WERI-Rb-1 (cell line): ENCODE measurements at regions not wholly inside any gene's neighbourhood (a gene's known extent, or its start where the extent isn't known, plus 50 kb on each side); places are given as distances from the start of the nearest gene placed in this dataset.

Experiments
- DNase-seq: peaks from one replicate; pipeline ENCODE4 v3.0.0-alpha.2; 2020
- H3K27ac ChIP-seq: fragments of 250-450 bp; sonication (Bioruptor Pico); 2 replicates; pipeline ENCODE4 v1.5.1; 2020; ENCODE audit warnings: mild to moderate bottlenecking, moderate library complexity
- H3K27me3 ChIP-seq: fragments of 250-450 bp; sonication (Bioruptor Pico); 2 replicates; pipeline ENCODE4 v1.5.1; 2021; ENCODE audit warnings: mild to moderate bottlenecking, low read depth, moderate library complexity; ENCODE audit not compliant: insufficient read depth, severe bottlenecking
- H3K36me3 ChIP-seq: fragments of 250-450 bp; sonication (Bioruptor Pico); 2 replicates; pipeline ENCODE4 v1.5.1; 2020; ENCODE audit warnings: mild to moderate bottlenecking, moderate library complexity
- H3K4me3 ChIP-seq: 2 replicates; pipeline ENCODE4 v1.5.1; 2011; ENCODE audit warnings: low read depth, mild to moderate bottlenecking, control low read depth, low read length
- H3K9me3 ChIP-seq: fragments of 250-450 bp; sonication (Bioruptor Pico); 2 replicates; pipeline ENCODE4 v1.5.1; 2021; ENCODE audit warnings: mild to moderate bottlenecking, moderate library complexity; ENCODE audit not compliant: severe bottlenecking
- CTCF ChIP-seq: IDR thresholded peaks from 2 replicates; pipeline ENCODE4 v1.5.1; 2011; ENCODE audit warnings: low read depth, mild to moderate bottlenecking, control low read depth, inconsistent platforms, low read length

- DNase-seq: no peak
These were observed 169.6 kb upstream of the GLRA2 start for GRCh38 chrX:14359727-14360126.

GRCh38 chrX:14359316-14359715 is 170.0 kb upstream of the GLRA2 start:
- no peak for TF ChIP-seq CTCF
- H3K27ac ChIP-seq: no peak overlapping the region

More at GRCh38 chrX:14359727-14360126, 169.6 kb upstream of the GLRA2 start:
- no peak for TF ChIP-seq CTCF
- Histone ChIP-seq H3K36me3 (no peaks in the 10 kb centered on the region), H3K27me3 (peaks cover 38% of the 10 kb centered on the region), H3K4me3 (no peak overlapping the region), H3K27ac (no peak overlapping the region), H3K9me3 (no peaks in the 10 kb centered on the region)

GRCh38 chrX:14357314-14357713 is 172.0 kb upstream of the GLRA2 start:
- H3K4me3 ChIP-seq: no peak overlapping the region
- DNase-seq: no peak
- TF ChIP-seq CTCF: no peak
- H3K27ac ChIP-seq: no peak overlapping the region
- H3K9me3 ChIP-seq: no peaks in the 10 kb centered on the region
- H3K27me3 ChIP-seq: peaks cover 33% of the 10 kb centered on the region
- H3K36me3 ChIP-seq: no peaks in the 10 kb centered on the region

More at GRCh38 chrX:14359316-14359715, 170.0 kb upstream of the GLRA2 start:
- Histone ChIP-seq H3K9me3 (no peaks in the 10 kb centered on the region), H3K36me3 (no peaks in the 10 kb centered on the region), H3K4me3 (no peak overlapping the region), H3K27me3 (peaks cover 38% of the 10 kb centered on the region)
- no peak for DNase-seq

- Histone ChIP-seq H3K27ac (no peak overlapping the region), H3K4me3 (no peak overlapping the region), H3K9me3 (no peaks in the 10 kb centered on the region), H3K27me3 (peaks cover 31% of the 10 kb centered on the region), H3K36me3 (no peaks in the 10 kb centered on the region)
- DNase-seq: no peak
- no peak for TF ChIP-seq CTCF
These were observed 172.9 kb upstream of the GLRA2 start for GRCh38 chrX:14356401-14356800.

GRCh38 chrX:14355556-14355955 is 173.8 kb upstream of the GLRA2 start:
- TF ChIP-seq CTCF: no peak
- Histone ChIP-seq H3K27me3 (peaks cover 28% of the 10 kb centered on the region), H3K9me3 (no peaks in the 10 kb centered on the region), H3K27ac (no peak overlapping the region), H3K4me3 (no peak overlapping the region), H3K36me3 (no peaks in the 10 kb centered on the region)
- DNase-seq: no peak

- TF ChIP-seq CTCF: no peak
- Histone ChIP-seq H3K27ac (no peak overlapping the region), H3K36me3 (no peaks in the 10 kb centered on the region), H3K9me3 (no peaks in the 10 kb centered on the region), H3K4me3 (no peak overlapping the region), H3K27me3 (peaks cover 28% of the 10 kb centered on the region)
- no peak for DNase-seq
These were observed 174.8 kb upstream of the GLRA2 start for GRCh38 chrX:14354521-14354920.
